ENCODE measurements at regions not wholly inside any gene's neighbourhood (a gene's known extent, or its start where the extent isn't known, plus 50 kb on each side); places are given as distances from the start of the nearest gene placed in this dataset.
"Not testable (repeated sequence)": the region's sequence is repeated elsewhere in the genome, so short reads cannot be mapped to it uniquely, and the experiment has no call there.

GRCh38 chr3:102714567-102714966 is 279.8 kb downstream of the ZPLD1 start:
- Histone ChIP-seq H3K27me3 (no peaks in the 10 kb centered on the region), H3K4me3 (no peak overlapping the region), H3K27ac (no peak overlapping the region), H3K9me3 (no peaks in the 10 kb centered on the region), H3K4me1 (no peaks in the 10 kb centered on the region), H3K36me3 (no peaks in the 10 kb centered on the region)
- TF ChIP-seq, protein P1, sequence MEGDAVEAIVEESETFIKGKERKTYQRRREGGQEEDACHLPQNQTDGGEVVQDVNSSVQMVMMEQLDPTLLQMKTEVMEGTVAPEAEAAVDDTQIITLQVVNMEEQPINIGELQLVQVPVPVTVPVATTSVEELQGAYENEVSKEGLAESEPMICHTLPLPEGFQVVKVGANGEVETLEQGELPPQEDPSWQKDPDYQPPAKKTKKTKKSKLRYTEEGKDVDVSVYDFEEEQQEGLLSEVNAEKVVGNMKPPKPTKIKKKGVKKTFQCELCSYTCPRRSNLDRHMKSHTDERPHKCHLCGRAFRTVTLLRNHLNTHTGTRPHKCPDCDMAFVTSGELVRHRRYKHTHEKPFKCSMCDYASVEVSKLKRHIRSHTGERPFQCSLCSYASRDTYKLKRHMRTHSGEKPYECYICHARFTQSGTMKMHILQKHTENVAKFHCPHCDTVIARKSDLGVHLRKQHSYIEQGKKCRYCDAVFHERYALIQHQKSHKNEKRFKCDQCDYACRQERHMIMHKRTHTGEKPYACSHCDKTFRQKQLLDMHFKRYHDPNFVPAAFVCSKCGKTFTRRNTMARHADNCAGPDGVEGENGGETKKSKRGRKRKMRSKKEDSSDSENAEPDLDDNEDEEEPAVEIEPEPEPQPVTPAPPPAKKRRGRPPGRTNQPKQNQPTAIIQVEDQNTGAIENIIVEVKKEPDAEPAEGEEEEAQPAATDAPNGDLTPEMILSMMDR (IDR thresholded peaks at IDR 0.05) = no peak
- no peak for TF ChIP-seq POLR2A (IDR thresholded peaks at IDR 0.05)
- no peak for TF ChIP-seq POLR2AphosphoS5 (IDR thresholded peaks at IDR 0.05; ENCODE audit: insufficient read depth in 1 of 2, low read depth in 1 of 2)
- DNase-seq (ENCODE audit: extremely low spot score in 2 of 2) = no peak
- intact Hi-C loops (cut with DNase I) = no loop called here

DNA sequence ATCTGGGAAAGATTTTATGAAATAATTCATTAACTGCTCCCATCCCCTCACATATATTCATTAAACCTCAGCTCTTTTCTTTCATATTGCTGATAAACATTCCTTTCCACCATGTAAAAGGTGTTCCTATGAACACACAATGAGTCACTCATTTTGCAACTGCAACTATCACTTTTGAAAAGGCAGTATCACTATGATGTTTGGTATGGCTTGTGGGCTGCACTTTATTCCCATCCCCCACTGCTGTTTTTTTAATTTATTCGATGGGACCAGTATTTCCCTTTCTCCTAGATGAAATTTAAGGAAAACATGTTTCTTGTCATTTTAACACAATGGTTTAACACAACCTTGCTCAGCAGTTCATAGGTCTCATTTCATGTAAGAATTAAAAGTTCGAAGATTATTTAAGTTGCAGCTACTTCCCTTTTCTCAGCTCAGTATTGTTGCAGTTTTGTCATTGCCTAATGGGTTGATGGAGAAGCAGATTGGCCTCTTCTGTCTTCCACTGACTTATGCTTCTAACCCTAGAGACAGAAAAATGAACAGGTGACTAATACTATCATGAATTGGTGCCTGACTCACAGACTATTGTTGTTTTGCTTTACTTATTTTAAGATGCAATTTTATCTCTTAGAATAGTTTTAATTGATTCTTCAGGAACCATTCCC is 280.3 kb downstream of the ZPLD1 start:
- TF ChIP-seq, protein P1 (IDR thresholded peaks at IDR 0.05) = no peak
- no peak for TF ChIP-seq POLR2AphosphoS5 (IDR thresholded peaks at IDR 0.05; ENCODE audit: insufficient read depth in 1 of 2, low read depth in 1 of 2)
- TF ChIP-seq POLR2A (IDR thresholded peaks at IDR 0.05) = no peak
- H3K27me3 ChIP-seq = no peaks in the 10 kb centered on the region
- H3K9me3 ChIP-seq = no peaks in the 10 kb centered on the region
- no peak overlapping the region for H3K27ac ChIP-seq
- H3K4me3 ChIP-seq = no peak overlapping the region
- intact Hi-C loops (cut with DNase I) = no loop called here
- DNase-seq (ENCODE audit: extremely low spot score in 2 of 2) = no peak
- no peaks in the 10 kb centered on the region for H3K36me3 ChIP-seq
- no peaks in the 10 kb centered on the region for H3K4me1 ChIP-seq

DNA sequence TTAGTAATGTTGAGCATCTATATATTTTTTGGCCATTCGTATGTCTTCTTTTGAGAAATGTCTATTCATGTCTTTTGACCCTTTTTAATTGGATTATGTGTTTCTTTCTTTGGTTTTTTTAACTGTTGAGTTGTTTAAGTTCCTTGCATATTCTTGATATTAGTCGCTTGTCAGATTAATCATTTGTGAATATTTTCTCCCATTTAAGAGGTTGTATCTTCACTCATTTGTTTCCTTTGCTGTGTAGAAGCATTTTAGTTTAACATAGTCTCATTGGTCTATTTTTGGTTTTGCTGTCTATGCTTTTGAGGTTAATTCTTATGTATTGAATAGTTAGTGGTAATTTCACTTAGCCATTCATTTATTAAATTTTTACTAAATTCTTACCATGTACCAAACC is 283.8 kb downstream of the ZPLD1 start:
- Histone ChIP-seq H3K9me3 (no peaks in the 10 kb centered on the region), H3K4me3 (no peak overlapping the region), H3K27me3 (no peaks in the 10 kb centered on the region), H3K36me3 (no peaks in the 10 kb centered on the region), H3K4me1 (no peaks in the 10 kb centered on the region), H3K27ac (no peak overlapping the region)
- intact Hi-C loops (cut with DNase I) = no loop called here
- TF ChIP-seq, protein P1 (IDR thresholded peaks at IDR 0.05) = no peak
- TF ChIP-seq POLR2A (IDR thresholded peaks at IDR 0.05) (no peak), POLR2AphosphoS5 (IDR thresholded peaks at IDR 0.05; ENCODE audit: insufficient read depth in 1 of 2, low read depth in 1 of 2) (no peak)
- no peak for DNase-seq (ENCODE audit: extremely low spot score in 2 of 2)

GRCh38 chr3:102722317-102722716 is 287.5 kb downstream of the ZPLD1 start:
- TF ChIP-seq POLR2A (IDR thresholded peaks at IDR 0.05) (no peak), POLR2AphosphoS5 (IDR thresholded peaks at IDR 0.05; ENCODE audit: insufficient read depth in 1 of 2, low read depth in 1 of 2) (no peak)
- TF ChIP-seq, protein P1 (IDR thresholded peaks at IDR 0.05) = no peak
- intact Hi-C loops (cut with DNase I) = no loop called here
- H3K9me3 ChIP-seq = no peaks in the 10 kb centered on the region
- DNase-seq (ENCODE audit: extremely low spot score in 2 of 2) = no peak
- no peak overlapping the region for H3K4me3 ChIP-seq
- no peaks in the 10 kb centered on the region for H3K4me1 ChIP-seq
- H3K36me3 ChIP-seq = no peaks in the 10 kb centered on the region
- no peak overlapping the region for H3K27ac ChIP-seq
- H3K27me3 ChIP-seq = no peaks in the 10 kb centered on the region

GRCh38 chr3:102727340-102727739 is 292.5 kb downstream of the ZPLD1 start:
- Histone ChIP-seq H3K4me3 (no peak overlapping the region), H3K9me3 (no peaks in the 10 kb centered on the region), H3K36me3 (no peaks in the 10 kb centered on the region), H3K27ac (no peak overlapping the region), H3K4me1 (no peaks in the 10 kb centered on the region), H3K27me3 (no peaks in the 10 kb centered on the region)
- DNase-seq (ENCODE audit: extremely low spot score in 2 of 2) = no peak
- TF ChIP-seq POLR2AphosphoS5 (IDR thresholded peaks at IDR 0.05; ENCODE audit: insufficient read depth in 1 of 2, low read depth in 1 of 2) (no peak), POLR2A (IDR thresholded peaks at IDR 0.05) (no peak)
- TF ChIP-seq, protein P1 (IDR thresholded peaks at IDR 0.05) = no peak
- intact Hi-C loops (cut with DNase I) = no loop called here

DNA sequence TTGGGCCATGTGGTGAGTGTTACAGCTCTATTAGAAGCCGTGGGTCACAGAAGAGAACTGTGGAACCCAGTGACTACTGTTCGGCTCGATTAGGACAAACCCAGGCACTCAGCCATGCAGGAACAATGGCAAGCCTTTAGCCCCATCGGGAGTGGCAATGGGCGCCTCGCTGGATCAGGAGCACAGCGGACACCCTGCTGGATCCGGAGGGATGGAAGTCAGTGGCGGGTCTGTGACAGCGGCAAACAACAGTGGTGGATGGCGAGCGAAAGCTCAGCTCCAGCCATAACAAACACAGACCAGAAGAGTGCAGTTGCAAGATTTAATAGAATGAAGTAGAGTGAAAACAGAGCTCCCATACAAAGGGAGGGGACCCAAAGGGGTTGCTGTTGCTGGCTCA is 297.8 kb downstream of the ZPLD1 start:
- H3K27me3 ChIP-seq; H3K9me3 ChIP-seq; H3K36me3 ChIP-seq; H3K27ac ChIP-seq; H3K4me1 ChIP-seq; intact Hi-C loops (cut with DNase I); H3K4me3 ChIP-seq; DNase-seq (ENCODE audit: extremely low spot score in 2 of 2): not testable (repeated sequence)
